ENCODE measurements at regions not wholly inside any gene's neighbourhood (a gene's known extent, or its start where the extent isn't known, plus 50 kb on each side); places are given as distances from the start of the nearest gene placed in this dataset.

DNA sequence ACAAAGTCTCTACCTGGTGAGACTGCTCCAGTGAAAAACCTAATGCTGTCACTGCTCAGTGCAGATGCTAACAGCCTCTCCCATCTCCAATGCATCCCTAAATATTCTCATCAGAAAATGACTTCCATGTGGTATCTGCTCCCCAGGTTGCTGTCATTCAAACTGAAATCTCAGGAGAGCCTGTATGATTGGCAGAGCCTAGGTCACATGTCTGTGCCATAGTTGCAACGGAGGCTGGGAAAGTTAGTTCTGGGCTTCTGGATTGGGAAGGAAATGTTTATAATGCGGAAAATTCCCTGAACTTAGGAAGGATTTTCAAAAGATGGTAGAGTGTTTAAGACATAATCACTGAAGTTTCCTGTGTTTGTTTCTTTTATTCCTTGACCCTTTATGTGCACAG, 206.4 kb upstream of the ZKSCAN2 start (continued):
- TF ChIP-seq, protein P1, sequence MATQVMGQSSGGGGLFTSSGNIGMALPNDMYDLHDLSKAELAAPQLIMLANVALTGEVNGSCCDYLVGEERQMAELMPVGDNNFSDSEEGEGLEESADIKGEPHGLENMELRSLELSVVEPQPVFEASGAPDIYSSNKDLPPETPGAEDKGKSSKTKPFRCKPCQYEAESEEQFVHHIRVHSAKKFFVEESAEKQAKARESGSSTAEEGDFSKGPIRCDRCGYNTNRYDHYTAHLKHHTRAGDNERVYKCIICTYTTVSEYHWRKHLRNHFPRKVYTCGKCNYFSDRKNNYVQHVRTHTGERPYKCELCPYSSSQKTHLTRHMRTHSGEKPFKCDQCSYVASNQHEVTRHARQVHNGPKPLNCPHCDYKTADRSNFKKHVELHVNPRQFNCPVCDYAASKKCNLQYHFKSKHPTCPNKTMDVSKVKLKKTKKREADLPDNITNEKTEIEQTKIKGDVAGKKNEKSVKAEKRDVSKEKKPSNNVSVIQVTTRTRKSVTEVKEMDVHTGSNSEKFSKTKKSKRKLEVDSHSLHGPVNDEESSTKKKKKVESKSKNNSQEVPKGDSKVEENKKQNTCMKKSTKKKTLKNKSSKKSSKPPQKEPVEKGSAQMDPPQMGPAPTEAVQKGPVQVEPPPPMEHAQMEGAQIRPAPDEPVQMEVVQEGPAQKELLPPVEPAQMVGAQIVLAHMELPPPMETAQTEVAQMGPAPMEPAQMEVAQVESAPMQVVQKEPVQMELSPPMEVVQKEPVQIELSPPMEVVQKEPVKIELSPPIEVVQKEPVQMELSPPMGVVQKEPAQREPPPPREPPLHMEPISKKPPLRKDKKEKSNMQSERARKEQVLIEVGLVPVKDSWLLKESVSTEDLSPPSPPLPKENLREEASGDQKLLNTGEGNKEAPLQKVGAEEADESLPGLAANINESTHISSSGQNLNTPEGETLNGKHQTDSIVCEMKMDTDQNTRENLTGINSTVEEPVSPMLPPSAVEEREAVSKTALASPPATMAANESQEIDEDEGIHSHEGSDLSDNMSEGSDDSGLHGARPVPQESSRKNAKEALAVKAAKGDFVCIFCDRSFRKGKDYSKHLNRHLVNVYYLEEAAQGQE (IDR thresholded peaks at IDR 0.05; ENCODE audit: unreplicated experiment), result no peak
- no peak for TF ChIP-seq EZH2phosphoT487 (IDR thresholded peaks at IDR 0.05; ENCODE audit: unreplicated experiment)

DNA sequence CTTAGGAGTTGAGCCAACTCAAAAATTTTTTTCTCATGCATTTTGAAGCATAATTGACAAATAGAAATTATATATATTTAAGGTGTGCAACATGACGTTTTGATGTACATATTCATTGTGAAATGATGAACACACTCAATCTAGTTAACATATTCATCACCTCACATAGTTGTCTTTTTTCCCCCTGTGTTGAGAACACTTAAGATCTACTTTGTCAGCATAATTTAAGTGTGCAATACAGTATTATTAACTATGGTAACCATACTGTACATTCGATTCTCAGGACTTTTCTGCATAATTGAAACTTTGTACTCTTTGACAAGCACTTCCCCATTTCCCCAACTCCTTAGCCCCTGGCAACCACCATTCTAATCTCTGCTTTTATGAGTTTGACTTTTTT, 192.2 kb upstream of the ZKSCAN2 start:
- no peaks in the 10 kb centered on the region for H3K36me3 ChIP-seq (ENCODE audit: insufficient read depth)
- H3K27ac ChIP-seq (ENCODE audit: low read depth), result no peak overlapping the region
- H3K4me3 ChIP-seq, result no peak overlapping the region
- Mint-ChIP-seq H3K36me3 (ENCODE audit: low read depth) (peaks cover 10% of the 10 kb centered on the region), H3K27ac (no peak overlapping the region), H3K4me1 (no peaks in the 10 kb centered on the region), H3K27me3 (ENCODE audit: insufficient read depth, low read depth, poor library complexity) (no peaks in the 10 kb centered on the region), H3K9me3 (peaks cover 72% of the 10 kb centered on the region), H3K4me3 (no peak overlapping the region)
- H4K20me1 ChIP-seq (replicated peaks; ENCODE audit: insufficient read depth), result no peaks in the 10 kb centered on the region
- H2AFZ ChIP-seq, result no peak overlapping the region
- H3K4me2 ChIP-seq, result no peak overlapping the region
- H3K27me3 ChIP-seq (ENCODE audit: insufficient read depth), result no peaks in the 10 kb centered on the region
- no peaks in the 10 kb centered on the region for H3K79me2 ChIP-seq (replicated peaks; ENCODE audit: insufficient read depth)
- H3K4me1 ChIP-seq (ENCODE audit: insufficient read depth), result no peaks in the 10 kb centered on the region
- no peaks in the 10 kb centered on the region for H3K9me2 ChIP-seq (ENCODE audit: insufficient read depth)
- no peaks in the 10 kb centered on the region for H3F3A ChIP-seq (replicated peaks; ENCODE audit: low read depth)
- ATAC-seq (no peak), DNase-seq (ENCODE audit: low spot score) (no peak)
- TF ChIP-seq JUNB (IDR thresholded peaks at IDR 0.05; ENCODE audit: unreplicated experiment) (no peak), STAT1 (IDR thresholded peaks at IDR 0.05; ENCODE audit: unreplicated experiment) (no peak), ZNF114 (CRISPR knock-in tag; IDR thresholded peaks at IDR 0.05) (no peak), NANOG (IDR thresholded peaks at IDR 0.05; ENCODE audit: borderline replicate concordance) (no peak), CREB1 (CRISPR knock-in tag; IDR thresholded peaks at IDR 0.05; ENCODE audit: low read depth) (no peak), EZH2 (IDR thresholded peaks at IDR 0.05; ENCODE audit: low read depth, unreplicated experiment) (no peak), POLR2AphosphoS5 (IDR thresholded peaks at IDR 0.05; ENCODE audit: low read depth) (no peak), EZH2phosphoT487 (IDR thresholded peaks at IDR 0.05; ENCODE audit: unreplicated experiment) (no peak), ZNF331 (CRISPR knock-in tag; IDR thresholded peaks at IDR 0.05; ENCODE audit: low read depth) (no peak)
- TF ChIP-seq, protein P2, sequence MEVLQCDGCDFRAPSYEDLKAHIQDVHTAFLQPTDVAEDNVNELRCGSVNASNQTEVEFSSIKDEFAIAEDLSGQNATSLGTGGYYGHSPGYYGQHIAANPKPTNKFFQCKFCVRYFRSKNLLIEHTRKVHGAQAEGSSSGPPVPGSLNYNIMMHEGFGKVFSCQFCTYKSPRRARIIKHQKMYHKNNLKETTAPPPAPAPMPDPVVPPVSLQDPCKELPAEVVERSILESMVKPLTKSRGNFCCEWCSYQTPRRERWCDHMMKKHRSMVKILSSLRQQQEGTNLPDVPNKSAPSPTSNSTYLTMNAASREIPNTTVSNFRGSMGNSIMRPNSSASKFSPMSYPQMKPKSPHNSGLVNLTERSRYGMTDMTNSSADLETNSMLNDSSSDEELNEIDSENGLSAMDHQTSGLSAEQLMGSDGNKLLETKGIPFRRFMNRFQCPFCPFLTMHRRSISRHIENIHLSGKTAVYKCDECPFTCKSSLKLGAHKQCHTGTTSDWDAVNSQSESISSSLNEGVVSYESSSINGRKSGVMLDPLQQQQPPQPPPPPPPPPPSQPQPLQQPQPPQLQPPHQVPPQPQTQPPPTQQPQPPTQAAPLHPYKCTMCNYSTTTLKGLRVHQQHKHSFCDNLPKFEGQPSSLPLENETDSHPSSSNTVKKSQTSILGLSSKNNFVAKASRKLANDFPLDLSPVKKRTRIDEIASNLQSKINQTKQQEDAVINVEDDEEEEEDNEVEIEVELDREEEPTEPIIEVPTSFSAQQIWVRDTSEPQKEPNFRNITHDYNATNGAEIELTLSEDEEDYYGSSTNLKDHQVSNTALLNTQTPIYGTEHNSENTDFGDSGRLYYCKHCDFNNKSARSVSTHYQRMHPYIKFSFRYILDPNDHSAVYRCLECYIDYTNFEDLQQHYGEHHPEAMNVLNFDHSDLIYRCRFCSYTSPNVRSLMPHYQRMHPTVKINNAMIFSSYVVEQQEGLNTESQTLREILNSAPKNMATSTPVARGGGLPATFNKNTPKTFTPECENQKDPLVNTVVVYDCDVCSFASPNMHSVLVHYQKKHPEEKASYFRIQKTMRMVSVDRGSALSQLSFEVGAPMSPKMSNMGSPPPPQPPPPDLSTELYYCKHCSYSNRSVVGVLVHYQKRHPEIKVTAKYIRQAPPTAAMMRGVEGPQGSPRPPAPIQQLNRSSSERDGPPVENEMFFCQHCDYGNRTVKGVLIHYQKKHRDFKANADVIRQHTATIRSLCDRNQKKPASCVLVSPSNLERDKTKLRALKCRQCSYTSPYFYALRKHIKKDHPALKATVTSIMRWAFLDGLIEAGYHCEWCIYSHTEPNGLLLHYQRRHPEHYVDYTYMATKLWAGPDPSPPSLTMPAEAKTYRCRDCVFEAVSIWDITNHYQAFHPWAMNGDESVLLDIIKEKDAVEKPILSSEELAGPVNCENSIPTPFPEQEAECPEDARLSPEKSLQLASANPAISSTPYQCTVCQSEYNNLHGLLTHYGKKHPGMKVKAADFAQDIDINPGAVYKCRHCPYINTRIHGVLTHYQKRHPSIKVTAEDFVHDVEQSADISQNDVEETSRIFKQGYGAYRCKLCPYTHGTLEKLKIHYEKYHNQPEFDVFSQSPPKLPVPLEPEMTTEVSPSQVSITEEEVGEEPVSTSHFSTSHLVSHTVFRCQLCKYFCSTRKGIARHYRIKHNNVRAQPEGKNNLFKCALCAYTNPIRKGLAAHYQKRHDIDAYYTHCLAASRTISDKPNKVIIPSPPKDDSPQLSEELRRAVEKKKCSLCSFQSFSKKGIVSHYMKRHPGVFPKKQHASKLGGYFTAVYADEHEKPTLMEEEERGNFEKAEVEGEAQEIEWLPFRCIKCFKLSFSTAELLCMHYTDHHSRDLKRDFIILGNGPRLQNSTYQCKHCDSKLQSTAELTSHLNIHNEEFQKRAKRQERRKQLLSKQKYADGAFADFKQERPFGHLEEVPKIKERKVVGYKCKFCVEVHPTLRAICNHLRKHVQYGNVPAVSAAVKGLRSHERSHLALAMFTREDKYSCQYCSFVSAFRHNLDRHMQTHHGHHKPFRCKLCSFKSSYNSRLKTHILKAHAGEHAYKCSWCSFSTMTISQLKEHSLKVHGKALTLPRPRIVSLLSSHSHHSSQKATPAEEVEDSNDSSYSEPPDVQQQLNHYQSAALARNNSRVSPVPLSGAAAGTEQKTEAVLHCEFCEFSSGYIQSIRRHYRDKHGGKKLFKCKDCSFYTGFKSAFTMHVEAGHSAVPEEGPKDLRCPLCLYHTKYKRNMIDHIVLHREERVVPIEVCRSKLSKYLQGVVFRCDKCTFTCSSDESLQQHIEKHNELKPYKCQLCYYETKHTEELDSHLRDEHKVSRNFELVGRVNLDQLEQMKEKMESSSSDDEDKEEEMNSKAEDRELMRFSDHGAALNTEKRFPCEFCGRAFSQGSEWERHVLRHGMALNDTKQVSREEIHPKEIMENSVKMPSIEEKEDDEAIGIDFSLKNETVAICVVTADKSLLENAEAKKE (CRISPR knock-in tag; IDR thresholded peaks at IDR 0.05), result no peak
- TF ChIP-seq, protein P3, sequence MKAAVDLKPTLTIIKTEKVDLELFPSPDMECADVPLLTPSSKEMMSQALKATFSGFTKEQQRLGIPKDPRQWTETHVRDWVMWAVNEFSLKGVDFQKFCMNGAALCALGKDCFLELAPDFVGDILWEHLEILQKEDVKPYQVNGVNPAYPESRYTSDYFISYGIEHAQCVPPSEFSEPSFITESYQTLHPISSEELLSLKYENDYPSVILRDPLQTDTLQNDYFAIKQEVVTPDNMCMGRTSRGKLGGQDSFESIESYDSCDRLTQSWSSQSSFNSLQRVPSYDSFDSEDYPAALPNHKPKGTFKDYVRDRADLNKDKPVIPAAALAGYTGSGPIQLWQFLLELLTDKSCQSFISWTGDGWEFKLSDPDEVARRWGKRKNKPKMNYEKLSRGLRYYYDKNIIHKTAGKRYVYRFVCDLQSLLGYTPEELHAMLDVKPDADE (IDR thresholded peaks at IDR 0.05), result no peak
- TF ChIP-seq, protein P1 (IDR thresholded peaks at IDR 0.05; ENCODE audit: unreplicated experiment), result no peak

Data from GM23338 (cell line).